Keratinocyte (primary cell): ENCODE measurements at regions not wholly inside any gene's neighbourhood (a gene's known extent, or its start where the extent isn't known, plus 50 kb on each side); places are given as distances from the start of the nearest gene placed in this dataset.

Experiments
- DNase-seq: peaks from one replicate; pipeline ENCODE4 v3.0.0-alpha.2; 2011; ENCODE audit warnings: low read depth, missing footprints, low spot score
- FAIRE-seq: peaks from 2 replicates; lab custom pipeline; 2011; peaks lifted over from hg19 to GRCh38; lab: Jason Lieb, UNC
- H2AFZ ChIP-seq: 2 replicates; pipeline ENCODE4 v1.6.0; 2012; ENCODE audit warnings: low read length, control low read depth, inconsistent platforms; ENCODE audit not compliant: control insufficient read depth
- H3K27ac ChIP-seq: 2 replicates; pipeline ENCODE4 v1.5.1; 2011; ENCODE audit warnings: low read length; ENCODE audit not compliant: control insufficient read depth, insufficient read depth
- H3K27me3 ChIP-seq: 3 replicates; pipeline ENCODE4 v1.6.0; 2011; ENCODE audit warnings: low read length; ENCODE audit not compliant: control insufficient read depth, insufficient read depth; ENCODE audit errors: extremely low read depth
- H3K36me3 ChIP-seq, 2 experiments: 2 replicates in 1 of 2; 3 replicates in 1 of 2; pipeline ENCODE4 v1.5.1; 2011; ENCODE audit warnings: low read length in 2 of 2, mild to moderate bottlenecking in 1 of 2; ENCODE audit not compliant: control insufficient read depth in 2 of 2, insufficient read depth in 2 of 2; ENCODE audit errors: extremely low read depth in 1 of 2
- H3K4me1 ChIP-seq: 3 replicates; pipeline ENCODE4 v1.5.1; 2011; ENCODE audit warnings: low read length; ENCODE audit not compliant: control insufficient read depth, insufficient read depth; ENCODE audit errors: extremely low read depth
- H3K4me2 ChIP-seq: 3 replicates; pipeline ENCODE4 v1.6.0; 2011; ENCODE audit warnings: low read depth, low read length; ENCODE audit not compliant: control insufficient read depth, insufficient read depth; ENCODE audit errors: extremely low read depth
- H3K4me3 ChIP-seq, 3 experiments: fragments of 200-600 bp in 1 of 3; sonication (generic) in 1 of 3; 2 replicates in 2 of 3; 3 replicates in 1 of 3; pipeline ENCODE4 v1.5.1; 2011 to 2016; ENCODE audit warnings: low read length in 3 of 3, mild to moderate bottlenecking in 3 of 3, control low read depth in 2 of 3, inconsistent platforms in 1 of 3, low read depth in 1 of 3, mixed read lengths in 1 of 3, mixed run types in 1 of 3, moderate library complexity in 1 of 3; ENCODE audit not compliant: control insufficient read depth in 2 of 3, insufficient read depth in 2 of 3; ENCODE audit errors: extremely low read depth in 1 of 3
- H3K79me2 ChIP-seq: 2 replicates; pipeline ENCODE4 v1.6.0; 2012; ENCODE audit warnings: low read length; ENCODE audit not compliant: control insufficient read depth, insufficient read depth
- H3K9ac ChIP-seq: 3 replicates; pipeline ENCODE4 v1.6.0; 2011; ENCODE audit warnings: low read length; ENCODE audit not compliant: control insufficient read depth, insufficient read depth; ENCODE audit errors: extremely low read depth
- H3K9me1 ChIP-seq: 3 replicates; pipeline ENCODE4 v1.6.0; 2011; ENCODE audit warnings: low read length; ENCODE audit not compliant: control insufficient read depth, insufficient read depth; ENCODE audit errors: extremely low read depth
- H3K9me3 ChIP-seq: 2 replicates; pipeline ENCODE4 v1.5.1; 2012; ENCODE audit warnings: low read depth, low read length; ENCODE audit not compliant: control insufficient read depth
- H4K20me1 ChIP-seq: 3 replicates; pipeline ENCODE4 v1.6.0; 2011; ENCODE audit warnings: low read length; ENCODE audit not compliant: control insufficient read depth, insufficient read depth; ENCODE audit errors: extremely low read depth
- EZH2 ChIP-seq: IDR thresholded peaks from one replicate; pipeline ENCODE4 v1.6.1; 2012; ENCODE audit warnings: inconsistent platforms, mild to moderate bottlenecking, low read length, moderate library complexity
- dilution Hi-C: fragments of 300-500 bp; cut with MboI; formaldehyde crosslinking; loops from one replicate; pipeline ENCODE4 v1.7.0; 2020; ENCODE audit warnings: low sequenced_read_pairs; ENCODE audit not compliant: extremely low pct_ligation_motif_present
- TF ChIP-seq, protein P1 (sequence below), 3 experiments: IDR thresholded peaks in 1 of 3; conservative IDR thresholded peaks in 1 of 3; optimal IDR thresholded peaks in 1 of 3; 2 replicates in 2 of 3; 3 replicates in 1 of 3; pipeline versions ENCODE3 to v1.5.1; 2011; ENCODE audit warnings: low read length in 3 of 3, mild to moderate bottlenecking in 3 of 3, moderate library complexity in 2 of 3, control low read depth in 1 of 3, inconsistent platforms in 1 of 3; ENCODE audit not compliant: insufficient read depth in 2 of 3; ENCODE audit errors: extremely low read depth in 1 of 3

DNA sequence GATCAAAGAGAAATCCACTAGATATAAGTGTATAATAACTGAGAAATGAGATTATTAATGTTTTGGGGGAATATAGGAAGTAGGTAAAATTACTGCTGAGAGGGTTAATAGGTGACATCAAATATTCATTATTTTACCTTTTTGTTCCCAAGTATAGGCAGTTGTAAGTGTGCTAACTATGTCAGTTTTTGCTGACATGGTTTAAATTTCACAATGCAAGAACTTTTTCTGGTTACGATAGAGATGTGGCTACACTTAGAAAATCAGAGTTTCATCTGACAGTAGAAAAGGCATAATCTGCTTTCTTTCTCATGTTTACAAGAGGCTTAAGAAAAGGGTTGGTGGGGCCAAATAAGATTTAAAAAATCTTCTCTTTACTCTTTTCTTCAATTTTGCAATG is 235.0 kb upstream of the DPPA4 start:
- Histone ChIP-seq H3K4me2 (no peak overlapping the region), H2AFZ (no peak overlapping the region), H3K9ac (no peak overlapping the region), H3K4me3 (no peak overlapping the region), H3K4me1 (no peaks in the 10 kb centered on the region), H3K9me3 (peaks cover 2% of the 10 kb centered on the region), H3K36me3 (no peaks in the 10 kb centered on the region), H3K9me1 (no peaks in the 10 kb centered on the region), H4K20me1 (no peaks in the 10 kb centered on the region), H3K27me3 (no peaks in the 10 kb centered on the region), H3K79me2 (no peaks in the 10 kb centered on the region), H3K27ac (no peak overlapping the region)
- no peak for FAIRE-seq
- no peak for DNase-seq
- no peak for TF ChIP-seq EZH2
- TF ChIP-seq, protein P1, sequence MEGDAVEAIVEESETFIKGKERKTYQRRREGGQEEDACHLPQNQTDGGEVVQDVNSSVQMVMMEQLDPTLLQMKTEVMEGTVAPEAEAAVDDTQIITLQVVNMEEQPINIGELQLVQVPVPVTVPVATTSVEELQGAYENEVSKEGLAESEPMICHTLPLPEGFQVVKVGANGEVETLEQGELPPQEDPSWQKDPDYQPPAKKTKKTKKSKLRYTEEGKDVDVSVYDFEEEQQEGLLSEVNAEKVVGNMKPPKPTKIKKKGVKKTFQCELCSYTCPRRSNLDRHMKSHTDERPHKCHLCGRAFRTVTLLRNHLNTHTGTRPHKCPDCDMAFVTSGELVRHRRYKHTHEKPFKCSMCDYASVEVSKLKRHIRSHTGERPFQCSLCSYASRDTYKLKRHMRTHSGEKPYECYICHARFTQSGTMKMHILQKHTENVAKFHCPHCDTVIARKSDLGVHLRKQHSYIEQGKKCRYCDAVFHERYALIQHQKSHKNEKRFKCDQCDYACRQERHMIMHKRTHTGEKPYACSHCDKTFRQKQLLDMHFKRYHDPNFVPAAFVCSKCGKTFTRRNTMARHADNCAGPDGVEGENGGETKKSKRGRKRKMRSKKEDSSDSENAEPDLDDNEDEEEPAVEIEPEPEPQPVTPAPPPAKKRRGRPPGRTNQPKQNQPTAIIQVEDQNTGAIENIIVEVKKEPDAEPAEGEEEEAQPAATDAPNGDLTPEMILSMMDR (optimal IDR thresholded peaks at IDR 0.05 in 1 of 3, IDR thresholded peaks at IDR 0.05 in 1 of 3, conservative IDR thresholded peaks at IDR 0.05 in 1 of 3; ENCODE audit: extremely low read depth in 1 of 3, insufficient read depth in 2 of 3, low read length in 3 of 3) = no peak
- dilution Hi-C loops = no loop called here

DNA sequence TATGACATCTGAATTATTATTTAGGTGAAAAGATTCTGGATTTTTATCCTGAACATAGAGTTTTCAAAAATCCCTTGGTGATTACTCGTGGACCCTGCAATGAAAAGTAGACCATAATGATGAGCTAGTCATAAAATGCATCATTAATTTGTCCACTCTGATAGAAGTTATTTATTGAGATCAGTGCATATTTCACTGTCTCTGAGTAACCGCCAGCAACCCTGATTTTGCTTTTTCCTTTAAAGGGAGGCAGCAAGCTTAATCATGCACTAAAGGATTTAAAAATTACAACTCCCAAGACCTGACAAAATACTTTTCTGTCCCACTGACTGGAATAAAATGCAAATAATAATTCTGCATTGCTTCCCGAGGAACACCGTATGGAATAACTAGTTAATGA is 259.6 kb upstream of the DPPA4 start:
- H4K20me1 ChIP-seq = no peaks in the 10 kb centered on the region
- no peak overlapping the region for H2AFZ ChIP-seq
- DNase-seq (no peak), FAIRE-seq (no peak)
- no peaks in the 10 kb centered on the region for H3K79me2 ChIP-seq
- no peak overlapping the region for H3K4me2 ChIP-seq
- H3K4me1 ChIP-seq = no peaks in the 10 kb centered on the region
- no peak overlapping the region for H3K4me3 ChIP-seq
- no peaks in the 10 kb centered on the region for H3K36me3 ChIP-seq
- no peaks in the 10 kb centered on the region for H3K27me3 ChIP-seq
- no peak for TF ChIP-seq EZH2
- TF ChIP-seq, protein P1 (optimal IDR thresholded peaks at IDR 0.05 in 1 of 3, IDR thresholded peaks at IDR 0.05 in 1 of 3, conservative IDR thresholded peaks at IDR 0.05 in 1 of 3; ENCODE audit: extremely low read depth in 1 of 3, insufficient read depth in 2 of 3, low read length in 3 of 3) = no peak
- no peak overlapping the region for H3K9ac ChIP-seq
- dilution Hi-C loops = no loop called here
- H3K9me1 ChIP-seq = no peaks in the 10 kb centered on the region
- no peak overlapping the region for H3K27ac ChIP-seq
- H3K9me3 ChIP-seq = no peaks in the 10 kb centered on the region
